ENCODE measurements at regions not wholly inside any gene's neighbourhood (a gene's known extent, or its start where the extent isn't known, plus 50 kb on each side); places are given as distances from the start of the nearest gene placed in this dataset.

DNA sequence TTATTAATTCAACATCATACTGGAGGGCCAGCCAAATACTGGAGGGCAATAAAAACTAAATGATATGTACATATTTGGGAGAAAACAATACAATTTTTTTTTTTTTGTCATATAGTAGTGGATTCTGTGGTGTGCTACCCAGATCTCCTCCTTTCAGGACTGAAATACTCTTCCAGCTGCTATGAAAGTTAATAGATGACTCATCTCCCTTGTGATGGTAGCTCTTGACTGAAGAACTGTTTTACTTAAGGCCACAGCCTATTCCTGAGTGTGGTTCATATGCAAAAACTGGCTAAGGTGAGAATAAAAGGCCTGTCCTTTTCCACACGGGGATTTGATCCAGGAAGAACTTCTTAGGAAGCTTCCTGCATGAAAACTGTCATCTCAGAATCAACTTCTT, 307.9 kb downstream of the HLX start:
- BruUV-seq (replicated peaks) = no TSS peak
- H3K79me2 ChIP-seq (ENCODE audit: control insufficient read depth, insufficient read depth, low read length) = no peaks in the 10 kb centered on the region
- H4K20me1 ChIP-seq (replicated peaks; ENCODE audit: control insufficient read depth, extremely low read depth, insufficient read depth, low read length) = no peaks in the 10 kb centered on the region
- intact Hi-C loops (cut with micrococcal nuclease) (no loop called here), dilution Hi-C loops (cut with MboI; ENCODE audit: extremely low pct_ligation_motif_present, low sequenced_read_pairs) (no loop called here)
- TF ChIP-seq MYC (IDR thresholded peaks at IDR 0.05; ENCODE audit: low read depth, low read length) (no peak), EZH2 (IDR thresholded peaks at IDR 0.05; ENCODE audit: borderline replicate concordance, low read depth, low read length, severe bottlenecking) (no peak), JUN (IDR thresholded peaks at IDR 0.05; ENCODE audit: borderline replicate concordance, insufficient read depth, insufficient read length, low read depth) (no peak), FOS (IDR thresholded peaks at IDR 0.05; ENCODE audit: borderline replicate concordance, insufficient read depth, low read length) (no peak), POLR2AphosphoS5 (IDR thresholded peaks at IDR 0.05; ENCODE audit: insufficient read depth, low read depth, low read length) (no peak), POLR2A (IDR thresholded peaks at IDR 0.05; ENCODE audit: low read depth, low read length) (no peak), GATA2 (IDR thresholded peaks at IDR 0.05; ENCODE audit: insufficient read depth, insufficient read length, low read depth, low read length) (no peak)
- TF ChIP-seq, protein P1, sequence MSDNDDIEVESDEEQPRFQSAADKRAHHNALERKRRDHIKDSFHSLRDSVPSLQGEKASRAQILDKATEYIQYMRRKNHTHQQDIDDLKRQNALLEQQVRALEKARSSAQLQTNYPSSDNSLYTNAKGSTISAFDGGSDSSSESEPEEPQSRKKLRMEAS (IDR thresholded peaks at IDR 0.05; ENCODE audit: insufficient read depth, insufficient read length) = no peak
- TF ChIP-seq, protein P2, sequence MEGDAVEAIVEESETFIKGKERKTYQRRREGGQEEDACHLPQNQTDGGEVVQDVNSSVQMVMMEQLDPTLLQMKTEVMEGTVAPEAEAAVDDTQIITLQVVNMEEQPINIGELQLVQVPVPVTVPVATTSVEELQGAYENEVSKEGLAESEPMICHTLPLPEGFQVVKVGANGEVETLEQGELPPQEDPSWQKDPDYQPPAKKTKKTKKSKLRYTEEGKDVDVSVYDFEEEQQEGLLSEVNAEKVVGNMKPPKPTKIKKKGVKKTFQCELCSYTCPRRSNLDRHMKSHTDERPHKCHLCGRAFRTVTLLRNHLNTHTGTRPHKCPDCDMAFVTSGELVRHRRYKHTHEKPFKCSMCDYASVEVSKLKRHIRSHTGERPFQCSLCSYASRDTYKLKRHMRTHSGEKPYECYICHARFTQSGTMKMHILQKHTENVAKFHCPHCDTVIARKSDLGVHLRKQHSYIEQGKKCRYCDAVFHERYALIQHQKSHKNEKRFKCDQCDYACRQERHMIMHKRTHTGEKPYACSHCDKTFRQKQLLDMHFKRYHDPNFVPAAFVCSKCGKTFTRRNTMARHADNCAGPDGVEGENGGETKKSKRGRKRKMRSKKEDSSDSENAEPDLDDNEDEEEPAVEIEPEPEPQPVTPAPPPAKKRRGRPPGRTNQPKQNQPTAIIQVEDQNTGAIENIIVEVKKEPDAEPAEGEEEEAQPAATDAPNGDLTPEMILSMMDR (IDR thresholded peaks at IDR 0.05; ENCODE audit: extremely low read depth in 1 of 2, insufficient read depth in 1 of 2, low read depth in 1 of 2, low read length in 2 of 2) = no peak
- H3K9ac ChIP-seq (replicated peaks; ENCODE audit: extremely low read depth, insufficient read depth, low read length) = no peak overlapping the region
- H3K9me1 ChIP-seq (replicated peaks; ENCODE audit: control insufficient read depth, extremely low read depth, insufficient read depth, low read length) = no peaks in the 10 kb centered on the region
- no peaks in the 10 kb centered on the region for H3K36me3 ChIP-seq (ENCODE audit: control insufficient read depth in 2 of 2, extremely low read depth in 1 of 2, insufficient read depth in 2 of 2, low read length in 2 of 2)
- no peak overlapping the region for H3K27ac ChIP-seq (ENCODE audit: insufficient read depth, low read depth, low read length)
- no peaks in the 10 kb centered on the region for H3K4me1 ChIP-seq (ENCODE audit: control insufficient read depth, extremely low read depth, insufficient read depth, low read length)
- ChIA-PET POLR2A (no interaction called here), CTCF (no interaction called here)
- no peak overlapping the region for H2AFZ ChIP-seq (ENCODE audit: low read depth, low read length)
- no peaks in the 10 kb centered on the region for H3K9me3 ChIP-seq (replicated peaks; ENCODE audit: control insufficient read depth, insufficient read depth, low read length)
- no peak overlapping the region for H3K4me2 ChIP-seq (ENCODE audit: insufficient read depth, low read length)
- no peak for FAIRE-seq
- no peaks in the 10 kb centered on the region for H3K27me3 ChIP-seq (ENCODE audit: control insufficient read depth in 2 of 2, insufficient read depth in 2 of 2, low read length in 2 of 2)
- H3K4me3 ChIP-seq (replicated peaks in 1 of 3; ENCODE audit: insufficient read depth in 1 of 3, low read depth in 1 of 3, low read length in 3 of 3) = no peak overlapping the region
- DNase-seq (ENCODE audit: low read depth, low spot score) = no peak
